ENCODE measurements at regions not wholly inside any gene's neighbourhood (a gene's known extent, or its start where the extent isn't known, plus 50 kb on each side); places are given as distances from the start of the nearest gene placed in this dataset.

DNA sequence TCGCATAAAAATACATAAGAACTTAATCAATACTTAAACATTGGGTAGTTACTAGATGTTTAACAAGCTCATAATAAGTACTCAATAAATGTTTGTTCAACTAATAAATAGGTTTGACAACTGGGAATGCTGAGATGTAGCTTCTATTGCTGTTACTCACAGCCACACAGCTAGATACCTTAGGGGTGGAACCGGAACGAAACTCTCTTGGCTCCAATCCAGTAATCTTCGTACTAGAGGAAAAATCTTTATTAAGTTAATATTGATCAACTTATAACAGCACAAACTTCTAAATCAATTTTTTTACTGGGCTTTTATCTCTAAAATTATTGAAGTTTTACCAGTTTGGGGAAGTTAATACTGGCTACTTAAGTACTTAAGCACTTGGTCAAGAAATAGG is 247.8 kb downstream of the PAX3 start:
- H2AFZ ChIP-seq (ENCODE audit: low read length) = no peak overlapping the region
- H3K27me3 ChIP-seq (ENCODE audit: control insufficient read depth, insufficient read depth, low read length) = no peaks in the 10 kb centered on the region
- H3K27ac ChIP-seq (ENCODE audit: insufficient read depth, low read length) = no peak overlapping the region
- H3K4me1 ChIP-seq (ENCODE audit: control insufficient read depth, extremely low read depth, insufficient read depth, low read length) = no peaks in the 10 kb centered on the region
- H3K9me3 ChIP-seq (ENCODE audit: control insufficient read depth, insufficient read depth, low read depth, low read length) = no peaks in the 10 kb centered on the region
- H3K4me3 ChIP-seq (replicated peaks in 1 of 4; ENCODE audit: control extremely low read depth in 1 of 4, insufficient read depth in 1 of 4, low read depth in 3 of 4, low read length in 4 of 4) = no peak overlapping the region
- no peaks in the 10 kb centered on the region for H3K79me2 ChIP-seq (ENCODE audit: control insufficient read depth, insufficient read depth, low read length)
- no peak overlapping the region for H3K9ac ChIP-seq (ENCODE audit: insufficient read depth, low read length)
- H3K4me2 ChIP-seq (ENCODE audit: extremely low read depth, insufficient read depth, low read length) = no peak overlapping the region
- H4K20me1 ChIP-seq (ENCODE audit: control insufficient read depth, extremely low read depth, insufficient read depth, low read length) = no peaks in the 10 kb centered on the region
- no peaks in the 10 kb centered on the region for H3K36me3 ChIP-seq (ENCODE audit: control insufficient read depth, insufficient read depth, low read length)
- no peak for DNase-seq (ENCODE audit: low read depth in 2 of 2)
- TF ChIP-seq, protein P1, sequence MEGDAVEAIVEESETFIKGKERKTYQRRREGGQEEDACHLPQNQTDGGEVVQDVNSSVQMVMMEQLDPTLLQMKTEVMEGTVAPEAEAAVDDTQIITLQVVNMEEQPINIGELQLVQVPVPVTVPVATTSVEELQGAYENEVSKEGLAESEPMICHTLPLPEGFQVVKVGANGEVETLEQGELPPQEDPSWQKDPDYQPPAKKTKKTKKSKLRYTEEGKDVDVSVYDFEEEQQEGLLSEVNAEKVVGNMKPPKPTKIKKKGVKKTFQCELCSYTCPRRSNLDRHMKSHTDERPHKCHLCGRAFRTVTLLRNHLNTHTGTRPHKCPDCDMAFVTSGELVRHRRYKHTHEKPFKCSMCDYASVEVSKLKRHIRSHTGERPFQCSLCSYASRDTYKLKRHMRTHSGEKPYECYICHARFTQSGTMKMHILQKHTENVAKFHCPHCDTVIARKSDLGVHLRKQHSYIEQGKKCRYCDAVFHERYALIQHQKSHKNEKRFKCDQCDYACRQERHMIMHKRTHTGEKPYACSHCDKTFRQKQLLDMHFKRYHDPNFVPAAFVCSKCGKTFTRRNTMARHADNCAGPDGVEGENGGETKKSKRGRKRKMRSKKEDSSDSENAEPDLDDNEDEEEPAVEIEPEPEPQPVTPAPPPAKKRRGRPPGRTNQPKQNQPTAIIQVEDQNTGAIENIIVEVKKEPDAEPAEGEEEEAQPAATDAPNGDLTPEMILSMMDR (conservative IDR thresholded peaks at IDR 0.05 in 1 of 2, IDR thresholded peaks at IDR 0.05 in 1 of 2; ENCODE audit: low read depth in 1 of 2, low read length in 2 of 2) = no peak
- no peak for TF ChIP-seq EZH2 (IDR thresholded peaks at IDR 0.05; ENCODE audit: low read length, missing control alignments)

- Histone ChIP-seq H3K27me3 (ENCODE audit: control insufficient read depth, insufficient read depth, low read length) (no peaks in the 10 kb centered on the region), H3K9me3 (ENCODE audit: control insufficient read depth, insufficient read depth, low read depth, low read length) (no peaks in the 10 kb centered on the region), H2AFZ (ENCODE audit: low read length) (no peak overlapping the region), H3K79me2 (ENCODE audit: control insufficient read depth, insufficient read depth, low read length) (no peaks in the 10 kb centered on the region), H4K20me1 (ENCODE audit: control insufficient read depth, extremely low read depth, insufficient read depth, low read length) (no peaks in the 10 kb centered on the region), H3K36me3 (ENCODE audit: control insufficient read depth, insufficient read depth, low read length) (no peaks in the 10 kb centered on the region), H3K4me2 (ENCODE audit: extremely low read depth, insufficient read depth, low read length) (no peak overlapping the region), H3K9ac (ENCODE audit: insufficient read depth, low read length) (no peak overlapping the region), H3K4me3 (replicated peaks in 1 of 4; ENCODE audit: control extremely low read depth in 1 of 4, insufficient read depth in 1 of 4, low read depth in 3 of 4, low read length in 4 of 4) (no peak overlapping the region), H3K4me1 (ENCODE audit: control insufficient read depth, extremely low read depth, insufficient read depth, low read length) (no peaks in the 10 kb centered on the region), H3K27ac (ENCODE audit: insufficient read depth, low read length) (no peak overlapping the region)
- peak; percentile 23 to 44 for DNase-seq (ENCODE audit: low read depth in 2 of 2)
- no peak for TF ChIP-seq EZH2 (IDR thresholded peaks at IDR 0.05; ENCODE audit: low read length, missing control alignments)
- TF ChIP-seq, protein P1 (conservative IDR thresholded peaks at IDR 0.05 in 1 of 2, IDR thresholded peaks at IDR 0.05 in 1 of 2; ENCODE audit: low read depth in 1 of 2, low read length in 2 of 2) = no peak
Measured at GRCh38 chr2:222049946-222050345, 248.9 kb downstream of the PAX3 start.

DNA sequence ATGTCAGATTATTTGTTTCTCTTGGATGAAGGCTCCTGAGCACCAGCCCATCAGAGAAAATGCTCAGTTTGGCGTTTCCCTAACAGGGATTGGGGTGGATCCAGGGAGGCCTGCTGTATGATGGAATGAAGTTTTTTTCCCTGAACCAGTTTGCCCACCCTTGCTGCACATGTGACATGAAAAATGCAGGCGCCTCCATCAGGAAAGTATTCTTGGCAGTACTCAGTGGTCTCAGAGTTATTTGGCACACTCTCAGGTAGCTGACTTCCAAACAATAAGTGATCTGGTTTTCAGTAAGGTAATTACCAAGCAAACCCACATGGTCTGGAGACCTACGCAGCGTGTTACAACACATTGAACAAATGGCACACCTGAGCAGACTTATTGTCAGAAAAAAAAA is 254.9 kb downstream of the PAX3 start:
- Histone ChIP-seq H3K36me3 (ENCODE audit: control insufficient read depth, insufficient read depth, low read length) (no peaks in the 10 kb centered on the region), H3K27me3 (ENCODE audit: control insufficient read depth, insufficient read depth, low read length) (no peaks in the 10 kb centered on the region), H3K4me3 (replicated peaks in 1 of 4; ENCODE audit: control extremely low read depth in 1 of 4, insufficient read depth in 1 of 4, low read depth in 3 of 4, low read length in 4 of 4) (no peak overlapping the region), H3K4me1 (ENCODE audit: control insufficient read depth, extremely low read depth, insufficient read depth, low read length) (no peaks in the 10 kb centered on the region), H3K9ac (ENCODE audit: insufficient read depth, low read length) (no peak overlapping the region), H3K4me2 (ENCODE audit: extremely low read depth, insufficient read depth, low read length) (no peak overlapping the region), H3K27ac (ENCODE audit: insufficient read depth, low read length) (no peak overlapping the region), H3K9me3 (ENCODE audit: control insufficient read depth, insufficient read depth, low read depth, low read length) (no peaks in the 10 kb centered on the region), H2AFZ (ENCODE audit: low read length) (no peak overlapping the region), H3K79me2 (ENCODE audit: control insufficient read depth, insufficient read depth, low read length) (no peaks in the 10 kb centered on the region), H4K20me1 (ENCODE audit: control insufficient read depth, extremely low read depth, insufficient read depth, low read length) (no peaks in the 10 kb centered on the region)
- no peak for DNase-seq (ENCODE audit: low read depth in 2 of 2)
- TF ChIP-seq, protein P1 (conservative IDR thresholded peaks at IDR 0.05 in 1 of 2, IDR thresholded peaks at IDR 0.05 in 1 of 2; ENCODE audit: low read depth in 1 of 2, low read length in 2 of 2) = no peak
- TF ChIP-seq EZH2 (IDR thresholded peaks at IDR 0.05; ENCODE audit: low read length, missing control alignments) = no peak
